ENCODE measurements at regions not wholly inside any gene's neighbourhood (a gene's known extent, or its start where the extent isn't known, plus 50 kb on each side); places are given as distances from the start of the nearest gene placed in this dataset.
A peak's percentile ranks its signal among the peaks of the same experiment; 100 is the strongest.

DNA sequence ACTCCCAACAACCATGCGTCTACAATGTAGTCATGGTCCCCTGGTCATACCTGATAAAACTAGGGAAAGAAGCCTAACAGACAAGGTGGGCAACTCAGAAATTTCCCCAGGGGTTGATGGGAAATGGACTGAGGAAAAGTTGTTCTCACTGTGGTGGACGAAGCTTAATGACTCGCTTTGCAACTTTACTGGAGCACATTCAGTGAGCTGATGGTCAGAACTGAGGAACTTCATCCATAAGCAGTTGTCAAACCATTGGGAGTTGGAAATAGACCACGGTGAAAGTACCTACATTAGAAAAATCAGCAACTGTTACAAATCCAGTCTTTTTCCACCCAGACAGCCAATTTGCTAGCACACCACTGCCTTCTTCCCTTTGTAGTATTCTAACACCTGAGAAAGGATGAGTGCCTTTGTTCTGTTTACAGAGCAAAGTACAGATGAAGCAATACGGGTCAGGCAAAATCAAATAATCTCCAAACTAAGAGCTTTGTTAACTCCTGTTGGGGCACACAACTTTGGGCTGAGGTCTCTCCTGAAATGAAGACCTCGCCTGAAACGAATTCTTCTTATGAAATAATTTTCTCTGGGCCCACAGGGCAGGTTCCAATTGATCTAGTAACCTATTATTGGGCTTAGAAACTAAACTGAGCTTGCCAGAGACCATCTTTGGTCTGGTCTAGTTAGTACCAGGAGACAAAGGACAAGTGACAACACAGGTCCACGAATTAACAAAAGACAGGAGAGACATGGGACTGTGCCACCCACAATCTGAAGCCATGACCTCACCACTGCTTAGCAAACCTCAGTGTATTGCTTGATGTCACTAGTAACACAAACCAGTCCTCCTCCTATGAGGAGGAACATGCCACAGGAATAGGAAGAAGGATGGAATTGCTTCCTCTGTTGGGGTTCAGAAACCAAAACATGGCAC is 58.9 kb upstream of the NFKB1 start:
- DNase-seq = no peak

DNA sequence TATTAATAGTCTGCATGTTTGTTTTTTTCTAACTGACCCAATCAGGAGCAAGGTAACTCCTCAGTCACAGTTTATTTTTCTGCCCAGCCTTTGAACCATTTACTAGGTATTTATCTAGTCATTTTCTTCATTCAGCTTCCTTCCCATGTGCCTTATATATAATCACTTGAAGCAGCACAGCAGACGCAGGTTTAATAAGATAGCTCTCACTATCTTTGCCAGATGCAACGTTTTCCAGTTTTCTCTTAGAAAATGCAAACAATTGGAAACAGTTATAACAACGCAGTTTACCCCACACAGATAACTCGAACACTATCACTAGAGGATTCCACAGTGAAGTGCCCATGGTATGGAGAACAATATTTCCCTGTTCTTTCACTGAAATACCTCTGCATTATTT is 56.4 kb upstream of the NFKB1 start:
- DNase-seq = no peak

DNA sequence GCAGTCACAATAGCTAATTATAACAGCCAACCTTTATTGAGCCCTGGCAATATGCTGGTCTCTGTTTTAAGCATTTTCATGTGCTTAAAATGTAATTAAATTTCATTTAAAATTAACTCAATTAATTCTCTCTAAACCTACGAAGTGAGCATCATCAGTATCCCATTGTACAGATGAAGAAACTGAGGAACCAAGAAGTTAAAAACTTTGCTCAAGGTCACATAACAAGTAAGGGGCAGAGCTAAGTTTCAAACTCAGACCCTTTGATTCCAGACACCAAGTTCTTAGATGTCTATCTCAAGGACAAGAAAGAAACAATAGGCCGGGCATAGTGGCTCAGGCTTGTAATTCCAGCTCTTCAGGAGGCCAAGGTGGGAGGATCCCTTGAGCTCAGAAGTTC is 55.9 kb upstream of the NFKB1 start:
- no peak for DNase-seq

DNA sequence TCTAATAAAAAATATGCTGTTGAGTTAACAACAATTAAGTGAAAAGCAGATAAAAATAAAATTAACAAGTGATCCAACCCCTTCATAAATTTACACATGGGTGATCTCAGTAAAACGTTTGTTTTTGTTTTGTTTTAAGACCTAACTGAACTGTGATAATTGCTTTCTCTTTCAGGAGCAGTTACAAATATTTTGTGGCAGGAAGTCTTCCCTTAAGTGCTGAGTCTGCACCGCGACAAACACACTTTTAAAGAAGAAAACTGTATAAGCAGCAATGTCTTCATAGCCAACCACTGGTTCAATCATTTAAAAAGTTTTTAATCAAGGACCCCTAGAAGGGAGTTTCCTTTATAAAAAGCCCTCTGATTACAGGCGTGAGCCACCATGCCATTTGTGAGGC is 53.7 kb upstream of the NFKB1 start:
- no peak for DNase-seq

DNA sequence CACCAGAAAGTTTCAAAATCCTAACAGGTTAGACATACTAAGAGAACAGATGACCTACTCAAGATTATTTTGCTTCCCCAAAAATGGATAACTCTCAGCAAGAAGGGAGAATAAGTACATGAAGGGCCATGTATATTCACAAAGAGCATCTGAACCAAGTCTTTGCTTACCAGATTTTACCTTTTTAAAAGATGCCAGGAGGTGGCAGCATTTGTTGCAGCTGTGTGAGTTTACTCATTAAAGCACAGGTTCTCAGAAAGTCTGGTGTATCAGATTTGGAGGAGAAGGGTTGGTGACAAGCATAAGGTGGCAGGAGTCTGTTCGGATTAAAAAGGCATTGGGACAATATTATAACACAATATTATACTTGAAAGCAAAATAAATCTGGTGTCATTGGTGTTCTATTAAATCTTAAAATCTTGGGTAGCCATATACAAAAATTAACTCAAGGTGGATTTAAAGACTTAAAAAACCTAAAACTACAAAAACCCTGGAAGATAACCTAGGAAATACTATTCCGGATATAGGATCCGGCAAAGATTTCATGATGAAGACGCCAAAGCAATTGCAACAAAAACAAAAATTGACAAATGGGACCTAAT is 51.3 kb upstream of the NFKB1 start:
- peak; percentile 79 for DNase-seq

DNA sequence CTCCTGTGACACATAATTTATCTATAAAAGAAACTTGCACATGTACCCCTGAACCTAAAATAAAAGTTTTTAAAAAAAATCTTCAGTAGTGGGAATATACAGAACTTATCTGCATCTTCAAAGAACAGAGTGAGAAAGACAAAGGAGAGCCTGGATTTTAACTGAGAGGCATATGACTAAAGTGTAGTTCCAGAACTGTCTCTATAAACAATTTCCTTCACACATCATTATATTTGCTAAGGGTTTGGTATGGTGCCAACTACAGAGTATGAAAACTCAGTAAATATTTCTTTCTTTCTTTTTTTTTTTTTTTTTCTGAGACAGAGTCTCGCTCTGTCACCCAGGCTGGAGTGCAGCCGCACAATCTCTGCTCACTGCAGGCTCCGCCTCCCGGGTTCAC is 49.9 kb upstream of the NFKB1 start:
- no peak for DNase-seq
